ENCODE measurements at regions not wholly inside any gene's neighbourhood (a gene's known extent, or its start where the extent isn't known, plus 50 kb on each side); places are given as distances from the start of the nearest gene placed in this dataset.

GRCh38 chr15:95346721-95347475 lies 983.6 kb upstream of the NR2F2 start:
- Histone ChIP-seq H3K9me3 (no peaks in the 10 kb centered on the region), H3K4me1 (no peaks in the 10 kb centered on the region), H3K27me3 (no peaks in the 10 kb centered on the region), H3K36me3 (no peaks in the 10 kb centered on the region), H3K27ac (no peak overlapping the region), H3K4me3 (no peak overlapping the region)
- TF ChIP-seq POLR2A (IDR thresholded peaks at IDR 0.05) (no peak), CTCF (IDR thresholded peaks at IDR 0.05) (no peak)
- intact Hi-C loops (cut with DNase I; ENCODE audit: low total_unique reads) = no loop called here
- DNase-seq = no peak

- intact Hi-C loops (cut with DNase I; ENCODE audit: low total_unique reads) = no loop called here
Measured at GRCh38 chr15:95347837-95348236, 982.7 kb upstream of the NR2F2 start.

GRCh38 chr15:95350908-95351307 lies 979.6 kb upstream of the NR2F2 start:
- Histone ChIP-seq H3K36me3 (no peaks in the 10 kb centered on the region), H3K9me3 (no peaks in the 10 kb centered on the region), H3K27ac (no peak overlapping the region), H3K4me1 (no peaks in the 10 kb centered on the region), H3K4me3 (no peak overlapping the region), H3K27me3 (no peaks in the 10 kb centered on the region)
- DNase-seq = no peak
- TF ChIP-seq CTCF (IDR thresholded peaks at IDR 0.05) = no peak
- no peak for TF ChIP-seq POLR2A (IDR thresholded peaks at IDR 0.05)
- intact Hi-C loops (cut with DNase I; ENCODE audit: low total_unique reads) = no loop called here

More at GRCh38 chr15:95347837-95348236, 982.7 kb upstream of the NR2F2 start:
- Histone ChIP-seq H3K27ac (no peak overlapping the region), H3K27me3 (no peaks in the 10 kb centered on the region), H3K4me1 (no peaks in the 10 kb centered on the region), H3K36me3 (no peaks in the 10 kb centered on the region), H3K4me3 (no peak overlapping the region), H3K9me3 (no peaks in the 10 kb centered on the region)
- TF ChIP-seq CTCF (IDR thresholded peaks at IDR 0.05) = no peak
- no peak for TF ChIP-seq POLR2A (IDR thresholded peaks at IDR 0.05)
- DNase-seq = no peak

GRCh38 chr15:95352631-95353187 lies 977.8 kb upstream of the NR2F2 start:
- DNase-seq = no peak
- intact Hi-C loops (cut with DNase I; ENCODE audit: low total_unique reads) = no loop called here
- no peaks in the 10 kb centered on the region for H3K36me3 ChIP-seq

More at GRCh38 chr15:95352631-95353187, 977.8 kb upstream of the NR2F2 start:
- no peak for TF ChIP-seq CTCF (IDR thresholded peaks at IDR 0.05)
- TF ChIP-seq POLR2A (IDR thresholded peaks at IDR 0.05) = no peak
- H3K27ac ChIP-seq = no peak overlapping the region
- no peaks in the 10 kb centered on the region for H3K27me3 ChIP-seq
- H3K4me1 ChIP-seq = no peaks in the 10 kb centered on the region
- no peaks in the 10 kb centered on the region for H3K9me3 ChIP-seq
- no peak overlapping the region for H3K4me3 ChIP-seq

Measured in uterus (tissue), 3 donors.